Spleen (tissue), 11 donors: ENCODE measurements at regions not wholly inside any gene's neighbourhood (a gene's known extent, or its start where the extent isn't known, plus 50 kb on each side); places are given as distances from the start of the nearest gene placed in this dataset.
A peak's percentile ranks its signal among the peaks of the same experiment; 100 is the strongest.

Source experiments
- DNase-seq: peaks from one replicate; pipeline ENCODE4 v3.0.0-alpha.2; 2020
- H3K27ac ChIP-seq, 8 donors: fragments of 200-600 bp; sonication (generic) in 7 of 8; 1 replicate in 4 of 8; 2 replicates in 4 of 8; pipeline versions ENCODE4 v1.5.0 to v1.8.0; 2016 to 2021; ENCODE audit warnings: inconsistent platforms in 4 of 8, mild to moderate bottlenecking in 4 of 8, moderate library complexity in 1 of 8
- H3K27me3 ChIP-seq, 7 donors: fragments of 200-600 bp; sonication (generic) in 6 of 7; replicated peaks in 1 of 7; 1 replicate in 4 of 7; 2 replicates in 3 of 7; pipeline versions ENCODE4 v1.5.0 to v1.8.0; 2016 to 2021; ENCODE audit warnings: inconsistent platforms in 3 of 7, mild to moderate bottlenecking in 1 of 7
- H3K36me3 ChIP-seq, 6 donors: fragments of 200-600 bp; sonication (generic) in 5 of 6; 1 replicate in 4 of 6; 2 replicates in 2 of 6; pipeline versions ENCODE4 v1.5.0 to v1.8.0; 2016 to 2021; ENCODE audit warnings: inconsistent platforms in 2 of 6
- H3K4me1 ChIP-seq, 6 donors: fragments of 200-600 bp; sonication (generic) in 5 of 6; 1 replicate in 3 of 6; 2 replicates in 3 of 6; pipeline versions ENCODE4 v1.5.0 to v1.8.0; 2016 to 2021; ENCODE audit warnings: inconsistent platforms in 3 of 6
- H3K4me3 ChIP-seq, 8 donors: fragments of 200-600 bp; sonication (generic) in 7 of 8; 1 replicate in 4 of 8; 2 replicates in 4 of 8; pipeline versions ENCODE4 v1.5.0 to v1.8.0; 2016 to 2021; ENCODE audit warnings: inconsistent platforms in 4 of 8, mild to moderate bottlenecking in 4 of 8, moderate library complexity in 2 of 8
- H3K9me3 ChIP-seq, 8 donors: fragments of 200-600 bp; sonication (generic) in 7 of 8; 1 replicate in 4 of 8; 2 replicates in 4 of 8; pipeline versions ENCODE4 v1.5.0 to v1.8.0; 2016 to 2021; ENCODE audit warnings: inconsistent platforms in 4 of 8
- POLR2A ChIP-seq, 3 donors: fragments of 450-650 bp; IDR thresholded peaks; one replicate each; pipeline ENCODE4 v1.5.1; 2017; ENCODE audit warnings: antibody characterized with exemption in 3 of 3, mild to moderate bottlenecking in 1 of 3
- POLR2AphosphoS5 ChIP-seq, 3 donors: sonication (generic); formaldehyde crosslinking; IDR thresholded peaks; one replicate each; pipeline ENCODE4 v1.5.1; 2017; ENCODE audit warnings: antibody characterized with exemption in 3 of 3
- WGBS, 5 donors: extraction: QIAGEN DNeasy Blood & Tissue Kit in 3 of 5; methylation state at CpG; one replicate each; pipeline versions ENCODE4 v1.1.5 to v1.1.7; 2013 to 2018; 5-methylcytosine and 5-hydroxymethylcytosine counted together
- intact Hi-C: fragments of 100-400 bp; cut with DNase I; formaldehyde crosslinking; loops from one replicate; pipeline ENCODE4 v1.15.0; 2023; ENCODE audit warnings: low total_unique reads
- TF ChIP-seq, protein P1 (sequence below), 11 experiments: fragments of 200-600 bp in 7 of 11; fragments of 450-650 bp in 4 of 11; sonication (generic) in 4 of 11; IDR thresholded peaks in 8 of 11; conservative IDR thresholded peaks in 3 of 11; 1 replicate in 7 of 11; 2 replicates in 4 of 11; pipeline versions ENCODE4 v1.4.0 to v1.8.0; 2016 to 2021; ENCODE audit warnings: antibody characterized with exemption in 11 of 11, inconsistent platforms in 4 of 11, mild to moderate bottlenecking in 1 of 11
- donor health status: healthy with polysubstance abuse.
- donor health status: DM: no; HTN: no; CAD: no; lungs with moderate emphysema.
- donor health status: DM: no; HTN: no; CAD: no.
- donor health status: Bipolar disorder and iron deficiency.
- donor health status: healthy.
- donor health status: DM: no; HTN: no; CAD: no.
- donor health status: DM: yes; HTN: yes; CAD: no.

DNA sequence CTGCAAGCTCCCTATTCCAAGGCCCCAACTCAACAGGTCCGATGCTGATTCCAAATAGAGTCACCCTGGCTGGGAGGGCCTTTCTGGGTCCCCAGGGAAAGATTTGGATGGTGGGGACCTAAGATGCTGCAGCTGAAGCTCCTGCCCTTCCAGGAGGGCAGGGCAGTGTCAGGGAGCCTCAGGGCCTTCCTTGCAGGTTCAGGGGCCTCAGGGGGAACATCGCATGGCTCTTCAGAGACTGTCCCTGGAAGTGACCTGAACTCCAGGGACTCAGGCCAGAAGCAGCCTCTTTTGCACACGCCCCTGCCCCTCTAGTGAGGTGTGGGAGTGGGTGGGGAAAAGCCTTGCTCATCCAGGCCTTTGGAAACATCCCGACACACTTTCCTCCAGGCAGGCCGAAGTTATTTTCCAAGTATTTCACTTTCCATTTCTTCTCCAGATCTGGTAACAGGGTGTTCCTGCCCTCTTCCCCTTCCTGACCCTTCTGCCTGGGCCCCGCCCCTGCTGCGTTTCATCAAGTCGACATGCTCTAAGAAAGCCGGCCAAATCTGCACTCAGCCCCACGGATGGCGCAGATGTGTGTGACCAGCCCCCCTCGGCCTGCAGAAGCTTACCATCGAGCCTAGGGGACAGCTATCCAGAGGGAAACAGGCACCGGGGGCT lies 159.5 kb downstream of the FGF18 start:
- TF ChIP-seq, protein P1, sequence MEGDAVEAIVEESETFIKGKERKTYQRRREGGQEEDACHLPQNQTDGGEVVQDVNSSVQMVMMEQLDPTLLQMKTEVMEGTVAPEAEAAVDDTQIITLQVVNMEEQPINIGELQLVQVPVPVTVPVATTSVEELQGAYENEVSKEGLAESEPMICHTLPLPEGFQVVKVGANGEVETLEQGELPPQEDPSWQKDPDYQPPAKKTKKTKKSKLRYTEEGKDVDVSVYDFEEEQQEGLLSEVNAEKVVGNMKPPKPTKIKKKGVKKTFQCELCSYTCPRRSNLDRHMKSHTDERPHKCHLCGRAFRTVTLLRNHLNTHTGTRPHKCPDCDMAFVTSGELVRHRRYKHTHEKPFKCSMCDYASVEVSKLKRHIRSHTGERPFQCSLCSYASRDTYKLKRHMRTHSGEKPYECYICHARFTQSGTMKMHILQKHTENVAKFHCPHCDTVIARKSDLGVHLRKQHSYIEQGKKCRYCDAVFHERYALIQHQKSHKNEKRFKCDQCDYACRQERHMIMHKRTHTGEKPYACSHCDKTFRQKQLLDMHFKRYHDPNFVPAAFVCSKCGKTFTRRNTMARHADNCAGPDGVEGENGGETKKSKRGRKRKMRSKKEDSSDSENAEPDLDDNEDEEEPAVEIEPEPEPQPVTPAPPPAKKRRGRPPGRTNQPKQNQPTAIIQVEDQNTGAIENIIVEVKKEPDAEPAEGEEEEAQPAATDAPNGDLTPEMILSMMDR (IDR thresholded peaks at IDR 0.05 in 8 of 11, conservative IDR thresholded peaks at IDR 0.05 in 3 of 11) = no peak
- peak in 1 of 3 donors; percentile 57 for TF ChIP-seq POLR2AphosphoS5 (IDR thresholded peaks at IDR 0.05)
- no peak for TF ChIP-seq POLR2A (IDR thresholded peaks at IDR 0.05)
- DNase-seq = no peak
- Histone ChIP-seq H3K4me1 (peaks cover 0 to 31% (median 4%) of the 10 kb centered on the region in 6 donors), H3K27me3 (peaks cover 0 to 23% (median 0%) of the 10 kb centered on the region in 7 donors), H3K36me3 (no peaks in the 10 kb centered on the region), H3K27ac (peak overlapping the region in 3 of 8 donors; percentile 38 to 55 (median 39)), H3K9me3 (peaks cover 0 to 9% (median 0%) of the 10 kb centered on the region in 8 donors), H3K4me3 (no peak overlapping the region)
- intact Hi-C loops = no loop called here
- 72 to 83% (median 76%) methylated on average over 14 of the region's 14 CpGs for WGBS, 5 donors

DNA sequence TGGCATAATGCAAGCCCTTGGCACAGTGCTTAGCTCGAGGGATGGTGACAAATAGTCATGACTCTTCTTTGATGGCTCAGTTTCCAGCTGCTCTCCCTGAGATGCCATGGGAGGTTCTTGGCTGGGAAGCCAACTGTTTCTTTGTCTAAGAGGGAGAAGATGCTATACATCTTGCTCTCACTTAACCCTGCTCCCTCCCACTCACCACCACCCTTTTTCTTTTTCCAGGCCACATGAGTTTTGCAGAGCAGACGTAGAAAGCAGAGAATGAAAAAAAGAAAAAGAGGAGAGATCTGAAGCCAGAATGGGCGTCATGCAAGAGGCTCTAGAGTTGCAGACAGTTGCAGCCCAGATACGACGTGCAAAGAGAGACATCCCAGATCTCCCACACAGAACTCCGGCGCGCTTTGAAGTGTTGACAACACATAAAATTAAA lies 160.5 kb downstream of the FGF18 start:
- DNase-seq = no peak
- Histone ChIP-seq H3K27me3 (peaks cover 0 to 18% (median 0%) of the 10 kb centered on the region in 7 donors), H3K9me3 (peaks cover 0 to 9% (median 0%) of the 10 kb centered on the region in 8 donors), H3K27ac (no peak overlapping the region), H3K4me1 (peaks cover 0 to 31% (median 4%) of the 10 kb centered on the region in 6 donors), H3K4me3 (no peak overlapping the region), H3K36me3 (no peaks in the 10 kb centered on the region)
- TF ChIP-seq, protein P1 (IDR thresholded peaks at IDR 0.05 in 8 of 11, conservative IDR thresholded peaks at IDR 0.05 in 3 of 11) = no peak
- TF ChIP-seq POLR2AphosphoS5 (IDR thresholded peaks at IDR 0.05) = no peak
- no peak for TF ChIP-seq POLR2A (IDR thresholded peaks at IDR 0.05)
- WGBS, 5 donors = 74 to 87% (median 80%) methylated on average over 8 of the region's 8 CpGs
- intact Hi-C loops = no loop called here

GRCh38 chr5:171580502-171581265 lies 161.2 kb downstream of the FGF18 start:
- H3K4me1 ChIP-seq = peaks cover 0 to 31% (median 4%) of the 10 kb centered on the region in 6 donors
- DNase-seq = no peak
- H3K27me3 ChIP-seq = peaks cover 0 to 19% (median 0%) of the 10 kb centered on the region in 7 donors
- H3K27ac ChIP-seq = no peak overlapping the region
- intact Hi-C loops = no loop called here
- TF ChIP-seq POLR2AphosphoS5 (IDR thresholded peaks at IDR 0.05) (no peak), POLR2A (IDR thresholded peaks at IDR 0.05) (no peak)
- TF ChIP-seq, protein P1 (IDR thresholded peaks at IDR 0.05 in 8 of 11, conservative IDR thresholded peaks at IDR 0.05 in 3 of 11) = no peak
- 63 to 85% (median 74%) methylated on average over 9 of the region's 9 CpGs for WGBS, 5 donors
- no peaks in the 10 kb centered on the region for H3K36me3 ChIP-seq
- no peak overlapping the region for H3K4me3 ChIP-seq
- peaks cover 0 to 7% (median 0%) of the 10 kb centered on the region in 8 donors for H3K9me3 ChIP-seq

DNA sequence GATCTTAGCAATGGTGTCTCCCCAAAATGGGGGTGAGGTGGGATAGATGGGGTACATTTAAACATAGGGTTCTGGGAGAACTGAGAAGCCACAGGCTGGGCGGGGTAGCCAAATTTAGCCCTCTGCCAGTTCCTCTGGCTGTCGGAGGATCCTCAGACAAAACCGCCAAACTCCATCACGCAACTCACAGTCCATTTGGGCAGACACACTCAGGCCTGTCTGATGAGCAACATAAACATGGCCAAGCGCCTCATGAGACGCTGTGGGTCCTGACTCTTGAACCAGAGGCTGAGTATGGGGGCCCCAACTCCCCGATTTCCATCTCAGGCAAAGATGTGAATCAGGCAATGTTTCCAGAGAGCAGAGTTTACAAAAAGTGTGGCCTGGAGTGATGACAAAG lies 162.3 kb downstream of the FGF18 start:
- Histone ChIP-seq H3K4me3 (no peak overlapping the region), H3K27me3 (peaks cover 0 to 26% (median 0%) of the 10 kb centered on the region in 7 donors), H3K9me3 (no peaks in the 10 kb centered on the region), H3K4me1 (peaks cover 0 to 31% (median 4%) of the 10 kb centered on the region in 6 donors), H3K27ac (no peak overlapping the region), H3K36me3 (no peaks in the 10 kb centered on the region)
- no peak for DNase-seq
- WGBS, 5 donors = 75 to 87% (median 82%) methylated on average over 7 of the region's 7 CpGs
- intact Hi-C loops = no loop called here
- TF ChIP-seq, protein P1 (IDR thresholded peaks at IDR 0.05 in 8 of 11, conservative IDR thresholded peaks at IDR 0.05 in 3 of 11) = no peak
- TF ChIP-seq POLR2AphosphoS5 (IDR thresholded peaks at IDR 0.05) = no peak
- TF ChIP-seq POLR2A (IDR thresholded peaks at IDR 0.05) = no peak
